ENCODE measurements at regions not wholly inside any gene's neighbourhood (a gene's known extent, or its start where the extent isn't known, plus 50 kb on each side); places are given as distances from the start of the nearest gene placed in this dataset.

DNA sequence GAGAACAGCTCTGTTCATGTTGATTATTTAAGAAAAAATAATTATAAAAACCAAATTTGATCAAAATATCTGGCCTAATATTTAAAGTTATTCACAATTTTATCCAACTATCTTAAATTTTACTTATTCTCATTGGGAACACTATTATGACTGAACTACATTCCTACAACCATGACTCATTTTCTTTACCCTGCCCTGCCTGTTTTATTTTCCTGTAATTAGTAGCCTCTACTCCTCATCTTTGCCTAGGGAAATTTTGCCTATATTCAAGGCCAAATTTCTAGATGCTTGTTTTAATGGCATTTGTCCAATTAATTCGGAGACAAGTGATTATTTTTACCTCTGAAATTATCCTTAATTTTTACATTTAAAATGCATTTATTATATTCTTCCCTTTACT, 289.7 kb upstream of the TMEM229A start:
- Histone ChIP-seq H3K4me1 (no peaks in the 10 kb centered on the region), H3K27ac (no peak overlapping the region), H3K4me3 (no peak overlapping the region), H3K27me3 (no peaks in the 10 kb centered on the region), H3K9me3 (no peaks in the 10 kb centered on the region), H3K36me3 (no peaks in the 10 kb centered on the region)
- intact Hi-C loops (cut with DNase I): no loop called here
- DNase-seq: no peak
- 38 to 48% methylated on average over 1 of the region's 1 CpG for WGBS, 2 donors
- TF ChIP-seq, protein P1, sequence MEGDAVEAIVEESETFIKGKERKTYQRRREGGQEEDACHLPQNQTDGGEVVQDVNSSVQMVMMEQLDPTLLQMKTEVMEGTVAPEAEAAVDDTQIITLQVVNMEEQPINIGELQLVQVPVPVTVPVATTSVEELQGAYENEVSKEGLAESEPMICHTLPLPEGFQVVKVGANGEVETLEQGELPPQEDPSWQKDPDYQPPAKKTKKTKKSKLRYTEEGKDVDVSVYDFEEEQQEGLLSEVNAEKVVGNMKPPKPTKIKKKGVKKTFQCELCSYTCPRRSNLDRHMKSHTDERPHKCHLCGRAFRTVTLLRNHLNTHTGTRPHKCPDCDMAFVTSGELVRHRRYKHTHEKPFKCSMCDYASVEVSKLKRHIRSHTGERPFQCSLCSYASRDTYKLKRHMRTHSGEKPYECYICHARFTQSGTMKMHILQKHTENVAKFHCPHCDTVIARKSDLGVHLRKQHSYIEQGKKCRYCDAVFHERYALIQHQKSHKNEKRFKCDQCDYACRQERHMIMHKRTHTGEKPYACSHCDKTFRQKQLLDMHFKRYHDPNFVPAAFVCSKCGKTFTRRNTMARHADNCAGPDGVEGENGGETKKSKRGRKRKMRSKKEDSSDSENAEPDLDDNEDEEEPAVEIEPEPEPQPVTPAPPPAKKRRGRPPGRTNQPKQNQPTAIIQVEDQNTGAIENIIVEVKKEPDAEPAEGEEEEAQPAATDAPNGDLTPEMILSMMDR (IDR thresholded peaks at IDR 0.05): no peak
- no peak for ATAC-seq
- no peak for FAIRE-seq

DNA sequence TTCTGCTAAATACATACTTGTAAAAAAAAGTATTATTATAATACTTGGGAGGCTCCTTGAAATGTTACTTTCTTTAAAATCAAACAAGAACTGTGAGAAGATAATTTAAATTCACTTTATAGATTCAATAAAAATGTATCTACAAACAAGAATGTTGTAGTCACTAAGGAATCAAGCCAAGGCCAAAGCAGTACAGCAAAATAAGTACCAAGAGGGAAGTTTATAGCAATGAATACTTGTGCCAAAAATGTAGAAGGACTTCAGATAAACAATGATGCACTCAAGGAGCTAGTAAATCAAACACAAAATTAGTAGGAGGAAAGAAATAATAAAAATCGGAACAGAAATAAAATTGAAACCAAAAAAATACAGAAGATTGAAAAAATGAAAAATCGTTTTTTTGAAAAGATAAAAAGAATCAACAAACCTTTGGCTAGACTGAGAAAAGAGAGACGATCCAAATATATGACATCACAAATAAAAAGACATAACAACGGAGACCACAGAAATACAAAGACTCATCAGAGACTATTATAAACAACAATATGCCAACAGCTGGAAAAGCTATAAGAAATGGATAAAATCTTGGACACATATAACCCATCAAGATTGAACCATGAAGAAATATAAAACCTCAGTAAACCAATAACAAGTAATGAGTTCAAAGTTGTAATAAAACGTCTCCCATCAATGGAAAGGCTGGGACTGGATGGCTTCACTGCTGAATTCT, 286.0 kb upstream of the TMEM229A start:
- FAIRE-seq (no peak), ATAC-seq (no peak), DNase-seq (no peak)
- Histone ChIP-seq H3K4me1 (no peaks in the 10 kb centered on the region), H3K9me3 (no peaks in the 10 kb centered on the region), H3K27me3 (no peaks in the 10 kb centered on the region), H3K36me3 (no peaks in the 10 kb centered on the region), H3K27ac (no peak overlapping the region), H3K4me3 (no peak overlapping the region)
- TF ChIP-seq, protein P1 (IDR thresholded peaks at IDR 0.05): no peak
- intact Hi-C loops (cut with DNase I): no loop called here
- WGBS, 2 donors: 48 to 60% methylated on average over 5 of the region's 5 CpGs

DNA sequence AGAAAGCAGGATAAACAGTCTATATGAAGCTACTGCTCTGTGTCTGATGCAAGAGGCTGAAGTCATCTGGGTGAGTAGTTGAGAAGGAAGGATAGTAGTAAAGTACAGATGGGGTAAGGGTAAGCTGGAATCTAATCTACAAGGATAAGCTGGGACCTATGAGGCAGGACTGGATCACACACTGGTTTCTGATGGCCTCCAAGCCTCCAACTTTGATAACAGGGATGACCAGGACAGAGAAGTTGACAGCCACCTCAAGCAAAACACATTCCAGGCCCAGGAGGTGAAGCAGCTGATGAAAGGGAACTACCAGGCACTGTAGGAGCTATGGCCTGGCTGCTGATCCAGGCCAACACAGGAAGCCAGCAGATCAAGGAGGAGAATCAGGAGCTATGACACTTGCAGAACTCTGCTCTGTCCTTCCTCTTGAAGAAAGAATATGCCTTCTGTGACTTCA, 278.1 kb upstream of the TMEM229A start:
- no peaks in the 10 kb centered on the region for H3K4me1 ChIP-seq
- no peaks in the 10 kb centered on the region for H3K36me3 ChIP-seq
- H3K4me3 ChIP-seq: no peak overlapping the region
- no peaks in the 10 kb centered on the region for H3K27me3 ChIP-seq
- H3K27ac ChIP-seq: no peak overlapping the region
- intact Hi-C loops (cut with DNase I): no loop called here
- TF ChIP-seq, protein P1 (IDR thresholded peaks at IDR 0.05): no peak
- no peaks in the 10 kb centered on the region for H3K9me3 ChIP-seq
- FAIRE-seq (no peak), DNase-seq (no peak), ATAC-seq (no peak)

DNA sequence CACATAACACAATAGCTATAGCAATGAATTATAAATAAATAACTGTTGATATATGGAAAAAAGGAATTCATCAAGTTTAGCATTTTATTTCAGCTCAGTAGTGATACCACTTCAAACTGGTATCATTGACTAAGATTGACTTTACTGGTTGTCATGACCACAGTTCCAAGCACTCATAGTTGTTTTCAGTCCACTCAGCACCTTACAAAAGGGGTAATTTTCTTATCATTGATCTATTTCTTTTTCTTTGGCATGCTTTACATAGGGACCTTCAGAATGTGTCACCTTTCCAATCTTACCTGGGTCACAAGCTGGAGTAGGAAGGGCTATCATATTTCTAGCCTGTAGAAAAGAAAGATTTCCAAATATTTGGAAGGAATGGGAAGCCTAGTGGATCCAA, 275.5 kb upstream of the TMEM229A start:
- H3K4me3 ChIP-seq: no peak overlapping the region
- FAIRE-seq (no peak), ATAC-seq (no peak), DNase-seq (no peak)
- H3K27me3 ChIP-seq: no peaks in the 10 kb centered on the region
- H3K27ac ChIP-seq: no peak overlapping the region
- no peaks in the 10 kb centered on the region for H3K4me1 ChIP-seq
- no peaks in the 10 kb centered on the region for H3K36me3 ChIP-seq
- TF ChIP-seq, protein P1 (IDR thresholded peaks at IDR 0.05): no peak
- intact Hi-C loops (cut with DNase I): no loop called here
- no peaks in the 10 kb centered on the region for H3K9me3 ChIP-seq

DNA sequence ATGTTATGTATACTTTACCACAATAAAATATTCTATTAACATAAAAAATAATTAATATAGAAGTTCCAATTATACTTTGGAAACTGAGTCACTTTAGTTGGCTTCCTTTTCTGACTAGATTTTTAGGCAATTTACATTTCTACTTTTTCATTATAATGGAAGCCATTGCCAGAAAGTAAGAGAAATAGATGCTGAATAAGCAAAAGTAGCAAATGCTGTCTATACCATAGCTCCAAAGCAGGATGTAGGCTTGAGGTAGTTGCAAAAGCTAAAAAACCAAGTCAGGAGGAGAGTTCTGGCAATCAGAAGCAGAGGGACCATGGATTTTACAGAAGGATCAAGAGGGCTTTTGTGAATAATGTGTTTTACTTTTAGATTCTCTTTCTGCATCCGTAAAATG, 262.4 kb upstream of the TMEM229A start:
- intact Hi-C loops (cut with DNase I): no loop called here
- Histone ChIP-seq H3K4me1 (no peaks in the 10 kb centered on the region), H3K4me3 (no peak overlapping the region), H3K36me3 (no peaks in the 10 kb centered on the region), H3K27me3 (no peaks in the 10 kb centered on the region), H3K27ac (no peak overlapping the region), H3K9me3 (no peaks in the 10 kb centered on the region)
- no peak for DNase-seq
- FAIRE-seq: no peak
- 75 to 81% methylated on average over 1 of the region's 1 CpG for WGBS, 2 donors
- TF ChIP-seq, protein P1 (IDR thresholded peaks at IDR 0.05): no peak
- no peak for ATAC-seq

Measured in pancreas (tissue), 10 donors.